ENCODE measurements at regions not wholly inside any gene's neighbourhood (a gene's known extent, or its start where the extent isn't known, plus 50 kb on each side); places are given as distances from the start of the nearest gene placed in this dataset.
"Not testable (repeated sequence)": the region's sequence is repeated elsewhere in the genome, so short reads cannot be mapped to it uniquely, and the experiment has no call there.

- no peak for DNase-seq (ENCODE audit: low read depth in 3 of 3)
Observed at GRCh38 chr11:69869311-69869939, 50.2 kb upstream of the FGF3 start.

- DNase-seq (ENCODE audit: low read depth in 3 of 3) = no peak
Observed at GRCh38 chr11:69870766-69871165, 51.5 kb upstream of the FGF3 start.

GRCh38 chr11:69873166-69874077, 54.2 kb upstream of the FGF3 start:
- DNase-seq (ENCODE audit: low read depth in 3 of 3) = no peak

- DNase-seq (ENCODE audit: low read depth in 3 of 3) = no peak
Observed at GRCh38 chr11:69874178-69874983, 55.2 kb upstream of the FGF3 start.

- no peak for DNase-seq (ENCODE audit: low read depth in 3 of 3)
Observed at GRCh38 chr11:69874984-69875624, 55.9 kb upstream of the FGF3 start.

DNA sequence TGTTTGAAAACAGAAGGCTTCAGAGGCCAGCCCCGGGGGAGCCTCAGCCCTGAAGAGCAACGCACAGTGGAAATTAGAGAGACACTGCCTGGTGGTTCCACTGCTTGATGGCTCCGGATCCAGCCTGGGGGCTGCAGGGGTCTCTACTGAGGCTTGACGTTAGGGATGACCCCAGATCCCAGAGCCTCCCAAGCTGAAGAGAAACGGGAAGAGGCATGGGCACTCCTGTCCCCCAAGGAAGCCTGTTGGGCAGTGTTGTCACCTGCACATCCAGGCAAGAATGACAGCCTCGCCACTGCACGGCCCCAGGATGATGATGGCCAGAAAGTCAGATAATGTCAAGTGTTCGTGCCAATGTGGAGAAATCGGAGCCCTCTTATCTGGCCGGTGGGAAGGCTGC, 56.8 kb upstream of the FGF3 start:
- DNase-seq (ENCODE audit: low read depth in 3 of 3) = no peak

DNA sequence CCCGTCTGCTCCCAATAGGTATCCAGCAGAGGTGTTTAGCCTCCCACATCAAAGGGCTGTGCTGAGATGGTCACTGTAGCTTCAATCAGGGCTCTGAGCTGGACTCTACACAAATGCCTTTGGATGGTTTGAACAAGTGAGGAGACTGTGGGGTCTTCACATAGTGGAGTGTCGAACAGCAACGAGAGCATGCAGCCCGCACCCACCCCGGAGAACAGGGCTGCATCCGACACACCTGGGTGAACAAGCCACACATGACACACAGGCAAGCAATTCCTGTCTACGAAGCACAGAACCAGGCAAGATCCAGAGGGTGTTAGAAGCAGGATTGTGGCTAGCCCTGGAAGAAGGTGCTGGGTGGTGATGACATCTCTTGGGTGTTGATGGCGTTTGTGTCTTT, 58.0 kb upstream of the FGF3 start:
- no peak for DNase-seq (ENCODE audit: low read depth in 3 of 3)

DNA sequence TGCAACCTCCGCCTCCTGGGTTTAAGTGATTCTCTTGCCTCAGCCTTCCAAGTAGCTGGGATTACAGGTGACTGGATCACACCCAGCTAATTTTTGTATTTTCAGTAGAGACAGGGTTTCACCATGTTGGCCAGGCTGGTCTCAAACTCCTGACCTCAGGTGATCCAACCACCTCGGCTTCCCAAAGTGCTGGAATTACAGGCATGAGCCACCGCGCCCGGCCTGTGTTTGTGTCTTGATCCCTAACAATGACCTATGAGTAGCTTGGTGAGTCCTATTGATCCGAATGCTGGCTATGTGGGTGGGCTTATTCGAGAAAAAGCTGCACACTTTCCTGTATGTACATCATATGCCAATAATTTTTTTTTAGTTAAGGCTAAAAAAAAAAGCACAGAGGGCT, 58.5 kb upstream of the FGF3 start:
- DNase-seq (ENCODE audit: low read depth in 3 of 3) = not testable (repeated sequence)

GRCh38 chr11:69878144-69878883, 59.1 kb upstream of the FGF3 start:
- no peak for DNase-seq (ENCODE audit: low read depth in 3 of 3)

- no peak for DNase-seq (ENCODE audit: low read depth in 3 of 3)
Observed at GRCh38 chr11:69878927-69879728, 59.9 kb upstream of the FGF3 start.

DNA sequence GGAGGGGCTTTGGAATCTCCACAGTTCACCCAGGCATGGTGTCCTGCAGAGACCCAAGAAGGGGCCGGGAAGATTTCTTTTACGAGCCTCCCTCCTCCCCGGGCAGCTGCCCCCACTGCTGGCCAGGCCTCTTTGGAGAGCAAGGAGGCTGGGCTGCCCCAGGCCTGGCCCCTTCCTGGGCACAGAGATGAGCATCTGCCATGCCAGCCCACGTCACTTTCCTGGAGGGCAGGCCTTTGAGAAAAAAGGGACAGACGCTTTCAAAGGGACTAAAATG, 60.5 kb upstream of the FGF3 start:
- DNase-seq (ENCODE audit: low read depth in 3 of 3) = no peak

DNA sequence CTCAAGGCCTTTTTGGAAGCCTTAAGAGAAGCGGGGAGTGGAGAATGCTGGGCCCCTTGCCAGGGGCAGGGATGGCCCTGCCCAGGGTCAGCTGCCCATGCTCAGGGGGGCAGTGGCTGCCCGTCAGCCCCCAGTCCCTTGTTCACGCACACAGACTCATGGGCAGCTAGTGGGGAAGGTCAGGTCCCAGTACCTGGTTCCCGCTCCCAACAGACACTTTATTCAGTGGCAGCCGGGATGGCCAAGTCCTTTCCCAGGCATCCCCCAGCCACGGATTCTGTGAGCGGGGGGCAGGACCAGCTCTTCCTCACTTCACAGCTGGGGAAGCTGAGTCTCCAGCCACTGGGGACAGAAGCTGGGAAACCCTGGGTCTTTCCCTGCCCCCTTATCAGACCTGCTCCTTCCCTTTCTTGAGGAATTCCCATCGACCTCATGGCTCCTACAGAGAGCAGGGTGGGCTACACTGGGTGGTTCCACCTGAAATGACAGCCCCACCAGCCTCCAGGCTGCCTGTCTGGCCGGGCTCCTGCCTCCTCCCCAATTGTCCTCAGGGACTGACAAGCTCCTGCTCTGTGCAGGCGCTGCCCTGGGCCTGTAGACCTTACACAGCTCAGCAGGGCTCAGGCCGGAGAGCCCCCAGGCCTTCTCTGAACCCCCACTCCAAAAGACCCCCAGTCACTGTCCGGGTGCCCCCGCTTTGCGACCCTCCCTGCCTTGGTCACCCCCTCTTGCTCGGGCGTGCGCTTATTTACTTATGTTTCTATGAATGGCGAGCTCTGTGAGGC, 61.0 kb upstream of the FGF3 start:
- no peak for DNase-seq (ENCODE audit: low read depth in 3 of 3)

DNA sequence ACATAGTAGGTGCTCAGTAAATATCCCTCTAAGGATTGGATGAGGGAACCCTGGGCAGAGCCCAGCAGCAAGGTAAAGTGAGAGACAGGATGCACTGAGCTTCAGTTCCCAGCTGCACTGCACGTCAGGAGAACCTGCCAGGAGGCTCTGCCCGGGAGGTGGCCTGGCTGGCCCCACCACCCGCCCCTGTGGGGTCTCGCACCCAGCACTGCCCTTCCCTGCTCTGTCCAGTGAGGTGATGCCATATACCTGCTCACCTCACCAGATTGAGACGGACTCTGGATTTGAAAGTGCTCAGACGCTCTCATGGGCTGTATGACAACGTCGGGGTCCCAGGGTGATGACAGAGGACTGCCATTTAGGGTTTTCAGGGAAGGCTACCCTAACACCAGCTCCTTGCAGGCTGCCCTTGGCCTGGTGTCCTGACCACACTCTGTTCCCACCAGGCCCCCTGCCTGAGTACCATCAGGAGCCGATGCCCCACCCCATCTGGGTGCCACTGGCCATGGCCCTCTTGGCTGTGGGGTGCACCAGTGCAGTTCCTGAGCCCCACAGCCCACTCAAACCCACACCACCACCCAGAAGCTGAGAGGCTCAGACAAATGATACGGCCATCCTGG, 61.7 kb upstream of the FGF3 start:
- DNase-seq (ENCODE audit: low read depth in 3 of 3) = no peak

GRCh38 chr11:69881467-69882269, 62.5 kb upstream of the FGF3 start:
- DNase-seq (ENCODE audit: low read depth in 3 of 3) = no peak

GRCh38 chr11:69882270-69882608, 63.0 kb upstream of the FGF3 start:
- no peak for DNase-seq (ENCODE audit: low read depth in 3 of 3)

DNA sequence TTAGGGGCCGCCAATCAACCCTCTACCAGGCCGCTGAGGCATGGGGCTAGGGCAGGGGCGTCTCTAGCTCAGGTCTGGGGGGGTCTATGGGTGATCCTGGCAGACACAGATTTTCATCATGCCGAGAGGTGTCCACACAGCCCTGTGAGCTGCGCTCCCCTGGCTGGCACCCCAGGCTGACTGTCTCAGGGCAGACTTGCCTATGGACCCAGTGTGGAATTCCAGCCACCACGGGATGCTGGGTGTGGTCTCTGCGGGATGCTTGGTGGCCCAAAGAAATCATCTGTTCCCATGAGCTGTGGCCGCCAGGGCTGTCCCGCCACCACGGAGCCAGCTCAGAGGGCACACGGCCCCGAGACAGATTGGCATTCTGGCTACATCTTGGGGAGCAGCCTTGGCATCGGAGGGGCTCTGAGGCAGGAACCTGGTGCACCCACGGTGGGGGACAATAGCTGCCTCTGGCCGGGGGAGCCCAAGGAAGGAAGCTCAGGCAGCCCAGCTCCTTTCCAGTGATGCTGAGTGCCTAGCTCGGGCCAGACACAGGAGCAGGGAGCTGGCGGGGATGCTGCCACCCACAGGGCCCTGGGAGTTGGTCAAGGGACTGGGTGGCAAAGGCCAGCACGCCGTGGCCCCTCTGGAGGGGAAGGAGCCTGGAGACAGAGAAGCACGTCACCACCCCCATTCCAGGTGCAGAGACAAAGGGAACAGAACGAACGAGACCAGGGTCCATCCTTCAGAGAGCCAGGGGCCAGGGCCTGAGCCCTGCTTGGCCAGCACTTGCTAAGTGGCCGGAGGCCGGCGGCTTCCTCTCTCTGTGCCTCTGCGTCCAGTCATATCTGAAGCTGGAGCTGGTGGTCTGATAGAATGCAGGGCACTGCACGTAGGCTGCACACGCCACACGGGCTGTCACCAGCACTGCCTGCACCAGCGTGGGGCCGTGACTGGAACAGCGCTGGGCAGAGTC, 64.4 kb upstream of the FGF3 start:
- DNase-seq (ENCODE audit: low read depth in 3 of 3) = no peak

GRCh38 chr11:69884286-69884685, 65.1 kb upstream of the FGF3 start:
- no peak for DNase-seq (ENCODE audit: low read depth in 3 of 3)

DNA sequence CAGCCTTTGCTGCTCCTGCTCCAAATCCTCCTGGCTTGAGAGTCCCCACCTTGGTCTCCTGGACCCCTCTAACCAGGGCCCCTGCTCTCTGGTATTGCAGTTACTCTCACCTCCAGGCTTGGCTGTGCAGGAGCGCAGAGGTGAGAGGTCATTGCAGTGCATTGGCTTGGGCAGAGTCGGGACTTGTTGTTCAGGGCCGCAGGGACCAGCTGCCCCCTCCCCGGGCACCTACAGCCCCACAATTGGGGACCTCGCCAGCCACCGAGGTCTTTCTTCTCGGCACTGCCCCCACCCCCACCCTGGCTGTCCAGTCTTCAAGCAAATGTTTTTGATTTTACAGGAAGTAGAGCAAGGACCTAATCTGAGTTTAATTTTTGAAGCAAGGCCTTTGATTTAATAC, 65.5 kb upstream of the FGF3 start:
- DNase-seq (ENCODE audit: low read depth in 3 of 3) = no peak

All from stimulated activated CD4-positive, alpha-beta T cell treated with anti-CD3 and anti-CD28 coated beads, TNF-alpha, amount 100 ng/mL, for 4 hours (primary cell).